ENCODE measurements at regions not wholly inside any gene's neighbourhood (a gene's known extent, or its start where the extent isn't known, plus 50 kb on each side); places are given as distances from the start of the nearest gene placed in this dataset.

DNA sequence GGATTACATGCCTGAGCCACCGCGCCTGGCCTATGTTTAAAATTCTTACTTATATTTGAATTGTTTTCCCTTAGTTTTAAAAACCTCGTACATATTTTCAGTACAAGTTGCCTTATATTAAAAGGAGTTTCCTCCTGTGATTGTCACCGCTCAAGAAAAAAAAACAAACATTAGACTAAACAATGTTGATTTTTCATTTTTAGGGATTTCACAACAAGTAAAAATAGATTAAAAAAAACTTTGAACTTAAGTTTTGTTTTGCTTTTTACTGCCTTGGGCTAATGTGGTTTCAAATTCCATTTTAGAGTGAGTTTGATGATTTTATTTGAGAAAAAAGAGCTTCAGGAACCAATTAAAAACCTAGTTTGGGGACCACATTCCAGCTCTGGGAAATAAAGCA, 1196.6 kb upstream of the CDH18 start:
- TF ChIP-seq, protein P1, sequence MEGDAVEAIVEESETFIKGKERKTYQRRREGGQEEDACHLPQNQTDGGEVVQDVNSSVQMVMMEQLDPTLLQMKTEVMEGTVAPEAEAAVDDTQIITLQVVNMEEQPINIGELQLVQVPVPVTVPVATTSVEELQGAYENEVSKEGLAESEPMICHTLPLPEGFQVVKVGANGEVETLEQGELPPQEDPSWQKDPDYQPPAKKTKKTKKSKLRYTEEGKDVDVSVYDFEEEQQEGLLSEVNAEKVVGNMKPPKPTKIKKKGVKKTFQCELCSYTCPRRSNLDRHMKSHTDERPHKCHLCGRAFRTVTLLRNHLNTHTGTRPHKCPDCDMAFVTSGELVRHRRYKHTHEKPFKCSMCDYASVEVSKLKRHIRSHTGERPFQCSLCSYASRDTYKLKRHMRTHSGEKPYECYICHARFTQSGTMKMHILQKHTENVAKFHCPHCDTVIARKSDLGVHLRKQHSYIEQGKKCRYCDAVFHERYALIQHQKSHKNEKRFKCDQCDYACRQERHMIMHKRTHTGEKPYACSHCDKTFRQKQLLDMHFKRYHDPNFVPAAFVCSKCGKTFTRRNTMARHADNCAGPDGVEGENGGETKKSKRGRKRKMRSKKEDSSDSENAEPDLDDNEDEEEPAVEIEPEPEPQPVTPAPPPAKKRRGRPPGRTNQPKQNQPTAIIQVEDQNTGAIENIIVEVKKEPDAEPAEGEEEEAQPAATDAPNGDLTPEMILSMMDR (IDR thresholded peaks at IDR 0.05; ENCODE audit: insufficient read depth, low read depth, low read length): no peak
- no peak for TF ChIP-seq EZH2 (IDR thresholded peaks at IDR 0.05; ENCODE audit: insufficient read depth, low read length)

GRCh38 chr5:21181609-21182125, 1193.7 kb upstream of the CDH18 start:
- TF ChIP-seq, protein P1 (IDR thresholded peaks at IDR 0.05; ENCODE audit: insufficient read depth, low read depth, low read length): no peak
- no peak for TF ChIP-seq EZH2 (IDR thresholded peaks at IDR 0.05; ENCODE audit: insufficient read depth, low read length)
- Histone ChIP-seq H3K27ac (ENCODE audit: low read depth, low read length) (no peak overlapping the region), H4K20me1 (ENCODE audit: insufficient read depth, low read length) (no peaks in the 10 kb centered on the region), H3K4me2 (ENCODE audit: low read length) (no peak overlapping the region), H2AFZ (ENCODE audit: low read depth, low read length) (no peak overlapping the region), H3K9me3 (ENCODE audit: insufficient read depth, low read depth, low read length) (no peaks in the 10 kb centered on the region), H3K27me3 (ENCODE audit: insufficient read depth, low read length) (no peaks in the 10 kb centered on the region), H3K79me2 (ENCODE audit: insufficient read depth, low read length) (no peaks in the 10 kb centered on the region), H3K4me1 (ENCODE audit: insufficient read depth, low read length) (no peaks in the 10 kb centered on the region), H3K36me3 (ENCODE audit: insufficient read depth, low read length) (no peaks in the 10 kb centered on the region), H3K9ac (ENCODE audit: low read length) (no peak overlapping the region), H3K4me3 (ENCODE audit: insufficient read depth, low read depth, low read length) (no peak overlapping the region)
- Mint-ChIP-seq H3K27me3 (ENCODE audit: low read depth, unreplicated experiment) (no peaks in the 10 kb centered on the region), H3K27ac (ENCODE audit: unreplicated experiment) (no peak overlapping the region), H3K9me3 (ENCODE audit: unreplicated experiment) (peaks cover 2% of the 10 kb centered on the region), H3K4me3 (ENCODE audit: unreplicated experiment) (no peak overlapping the region), H3K36me3 (ENCODE audit: low read depth, unreplicated experiment) (no peaks in the 10 kb centered on the region), H3K4me1 (ENCODE audit: low read depth, unreplicated experiment) (no peaks in the 10 kb centered on the region)
- FAIRE-seq: no peak
- DNase-seq (ENCODE audit: low read depth): no peak

More for the DNA sequence above, 1196.6 kb upstream of the CDH18 start:
- Histone ChIP-seq H4K20me1 (ENCODE audit: insufficient read depth, low read length) (no peaks in the 10 kb centered on the region), H3K79me2 (ENCODE audit: insufficient read depth, low read length) (no peaks in the 10 kb centered on the region), H3K4me3 (ENCODE audit: insufficient read depth, low read depth, low read length) (no peak overlapping the region), H3K27me3 (ENCODE audit: insufficient read depth, low read length) (no peaks in the 10 kb centered on the region), H3K4me2 (ENCODE audit: low read length) (no peak overlapping the region), H3K36me3 (ENCODE audit: insufficient read depth, low read length) (no peaks in the 10 kb centered on the region), H3K9ac (ENCODE audit: low read length) (no peak overlapping the region), H3K27ac (ENCODE audit: low read depth, low read length) (no peak overlapping the region), H2AFZ (ENCODE audit: low read depth, low read length) (no peak overlapping the region), H3K4me1 (ENCODE audit: insufficient read depth, low read length) (no peaks in the 10 kb centered on the region), H3K9me3 (ENCODE audit: insufficient read depth, low read depth, low read length) (no peaks in the 10 kb centered on the region)
- Mint-ChIP-seq H3K36me3 (ENCODE audit: low read depth, unreplicated experiment) (no peaks in the 10 kb centered on the region), H3K4me3 (ENCODE audit: unreplicated experiment) (no peak overlapping the region), H3K4me1 (ENCODE audit: low read depth, unreplicated experiment) (no peaks in the 10 kb centered on the region), H3K9me3 (ENCODE audit: unreplicated experiment) (peaks cover 2% of the 10 kb centered on the region), H3K27me3 (ENCODE audit: low read depth, unreplicated experiment) (no peaks in the 10 kb centered on the region), H3K27ac (ENCODE audit: unreplicated experiment) (no peak overlapping the region)
- FAIRE-seq: no peak
- no peak for DNase-seq (ENCODE audit: low read depth)

DNA sequence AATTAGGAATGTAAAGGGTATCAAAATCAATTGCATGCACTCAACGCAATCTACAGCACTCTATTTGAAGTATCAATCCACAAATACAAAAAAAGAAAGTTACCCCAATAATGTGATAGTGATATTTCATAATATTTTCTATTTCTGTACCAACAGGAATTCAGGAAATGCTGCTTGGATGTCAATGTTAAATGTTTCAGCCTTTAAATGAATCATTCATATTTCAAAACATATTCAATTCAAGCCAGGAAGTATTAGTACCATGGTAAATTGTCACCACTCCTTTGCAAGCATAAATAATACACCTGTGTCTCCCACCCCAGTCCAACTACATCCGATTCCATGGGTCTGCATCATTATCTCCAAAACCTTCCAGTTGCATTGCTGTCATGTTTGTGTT, 1185.5 kb upstream of the CDH18 start:
- Histone ChIP-seq H3K9ac (ENCODE audit: low read length) (no peak overlapping the region), H2AFZ (ENCODE audit: low read depth, low read length) (no peak overlapping the region), H4K20me1 (ENCODE audit: insufficient read depth, low read length) (no peaks in the 10 kb centered on the region), H3K36me3 (ENCODE audit: insufficient read depth, low read length) (no peaks in the 10 kb centered on the region), H3K4me1 (ENCODE audit: insufficient read depth, low read length) (no peaks in the 10 kb centered on the region), H3K27ac (ENCODE audit: low read depth, low read length) (no peak overlapping the region), H3K79me2 (ENCODE audit: insufficient read depth, low read length) (no peaks in the 10 kb centered on the region), H3K4me3 (ENCODE audit: insufficient read depth, low read depth, low read length) (no peak overlapping the region), H3K9me3 (ENCODE audit: insufficient read depth, low read depth, low read length) (no peaks in the 10 kb centered on the region), H3K27me3 (ENCODE audit: insufficient read depth, low read length) (no peaks in the 10 kb centered on the region), H3K4me2 (ENCODE audit: low read length) (no peak overlapping the region)
- DNase-seq (ENCODE audit: low read depth) (no peak), FAIRE-seq (no peak)
- Mint-ChIP-seq H3K4me1 (ENCODE audit: low read depth, unreplicated experiment) (no peaks in the 10 kb centered on the region), H3K9me3 (ENCODE audit: unreplicated experiment) (no peaks in the 10 kb centered on the region), H3K27ac (ENCODE audit: unreplicated experiment) (no peak overlapping the region), H3K4me3 (ENCODE audit: unreplicated experiment) (no peak overlapping the region), H3K36me3 (ENCODE audit: low read depth, unreplicated experiment) (no peaks in the 10 kb centered on the region), H3K27me3 (ENCODE audit: low read depth, unreplicated experiment) (no peaks in the 10 kb centered on the region)
- TF ChIP-seq EZH2 (IDR thresholded peaks at IDR 0.05; ENCODE audit: insufficient read depth, low read length): no peak
- TF ChIP-seq, protein P1 (IDR thresholded peaks at IDR 0.05; ENCODE audit: insufficient read depth, low read depth, low read length): no peak
